Gastroesophageal sphincter (tissue), 3 donors: ENCODE measurements at regions not wholly inside any gene's neighbourhood (a gene's known extent, or its start where the extent isn't known, plus 50 kb on each side); places are given as distances from the start of the nearest gene placed in this dataset.

Source experiments
- CTCF ChIP-seq, 4 experiments: fragments of 200-600 bp in 2 of 4; fragments of 450-650 bp in 2 of 4; sonication (generic) in 1 of 4; IDR thresholded peaks; one replicate each; pipeline ENCODE4 v1.5.1; 2017 to 2019; ENCODE audit warnings: antibody characterized with exemption in 4 of 4, mild to moderate bottlenecking in 2 of 4, moderate library complexity in 2 of 4
- POLR2AphosphoS5 ChIP-seq: sonication (generic); formaldehyde crosslinking; IDR thresholded peaks from one replicate; pipeline ENCODE4 v1.6.1; 2017; ENCODE audit warnings: antibody characterized with exemption

- no peak for TF ChIP-seq CTCF (IDR thresholded peaks at IDR 0.05)
- no peak for TF ChIP-seq POLR2AphosphoS5
These were observed 99.8 kb downstream of the CTTN start for GRCh38 chr11:70498171-70498571.
